Astrocyte of the cerebellum (primary cell): ENCODE measurements at regions not wholly inside any gene's neighbourhood (a gene's known extent, or its start where the extent isn't known, plus 50 kb on each side); places are given as distances from the start of the nearest gene placed in this dataset.
"Not testable (repeated sequence)": the region's sequence is repeated elsewhere in the genome, so short reads cannot be mapped to it uniquely, and the experiment has no call there.

Experiments
- DNase-seq: peaks from one replicate; pipeline ENCODE4 v3.0.0-alpha.2; 2011; ENCODE audit warnings: low read depth
- H3K4me3 ChIP-seq: 2 replicates; pipeline ENCODE4 v1.5.1; 2011; ENCODE audit warnings: mild to moderate bottlenecking, low read depth, low read length, moderate library complexity
- CTCF ChIP-seq: IDR thresholded peaks from 2 replicates; pipeline ENCODE4 v1.5.1; 2012; ENCODE audit warnings: low read length, low read depth, moderate library complexity, mild to moderate bottlenecking; ENCODE audit errors: missing control alignments
- in situ Hi-C: cut with HindIII; loops from 2 replicates; pipeline ENCODE4 v1.10.0; 2017; ENCODE audit warnings: low sequenced_read_pairs

- no peak overlapping the region for H3K4me3 ChIP-seq
- in situ Hi-C loops, result no loop called here
- TF ChIP-seq CTCF, result no peak
- no peak for DNase-seq
These were observed 99.1 kb upstream of the PPP1R26 start for GRCh38 chr9:135380311-135380960.

DNA sequence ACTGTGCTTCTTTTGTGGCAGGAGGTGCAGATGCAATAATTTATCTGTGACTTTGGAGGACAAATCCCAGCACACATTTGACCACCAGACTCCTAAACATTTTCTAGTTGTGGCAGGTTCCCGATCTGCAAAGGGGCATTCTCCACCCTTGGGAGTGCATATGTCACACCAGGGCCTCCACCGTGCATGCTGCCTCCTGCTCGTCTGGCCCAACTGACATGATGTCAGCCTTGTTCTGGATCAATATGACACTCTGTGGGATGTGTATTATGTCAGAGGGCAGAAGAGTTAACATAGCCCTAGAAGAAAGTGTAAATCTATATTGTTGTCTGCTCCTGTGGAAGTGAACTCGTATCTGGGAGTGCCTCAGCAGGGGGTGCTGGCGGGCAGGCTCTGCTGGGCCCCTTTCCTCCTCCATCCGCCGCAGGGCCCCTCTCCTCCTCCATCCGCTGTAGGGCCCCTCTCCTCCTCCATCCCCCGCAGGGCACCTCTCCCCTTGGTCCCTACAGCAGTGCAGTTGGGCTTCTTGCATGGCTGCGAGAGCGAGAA lies 97.7 kb upstream of the PPP1R26 start:
- no peak overlapping the region for H3K4me3 ChIP-seq
- no peak for TF ChIP-seq CTCF
- in situ Hi-C loops, result no loop called here
- DNase-seq, result no peak

DNA sequence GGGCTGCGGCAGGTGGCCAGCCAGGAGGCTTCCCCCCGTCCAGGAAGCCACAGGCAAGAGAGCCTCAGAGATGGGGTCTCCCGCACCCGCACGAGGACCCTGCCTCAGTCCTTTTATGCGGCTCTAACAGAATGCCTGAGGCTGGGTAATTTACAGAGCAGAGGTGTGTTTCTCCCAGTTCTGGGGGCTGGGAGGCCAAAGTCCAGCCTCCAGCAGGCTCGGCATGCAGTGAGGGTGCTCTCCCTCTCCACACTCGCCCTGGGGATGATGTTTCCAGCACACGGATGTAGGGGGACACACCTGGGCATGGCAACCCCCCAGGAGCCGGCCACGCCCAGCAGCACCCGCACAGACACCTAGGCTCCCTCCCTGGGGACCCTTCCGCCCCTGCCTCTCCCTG lies 95.4 kb upstream of the PPP1R26 start:
- no peak for DNase-seq
- no peak overlapping the region for H3K4me3 ChIP-seq
- in situ Hi-C loops, result no loop called here
- no peak for TF ChIP-seq CTCF

GRCh38 chr9:135384815-135385405 lies 94.7 kb upstream of the PPP1R26 start:
- DNase-seq, in situ Hi-C loops, H3K4me3 ChIP-seq: not testable (repeated sequence)

DNA sequence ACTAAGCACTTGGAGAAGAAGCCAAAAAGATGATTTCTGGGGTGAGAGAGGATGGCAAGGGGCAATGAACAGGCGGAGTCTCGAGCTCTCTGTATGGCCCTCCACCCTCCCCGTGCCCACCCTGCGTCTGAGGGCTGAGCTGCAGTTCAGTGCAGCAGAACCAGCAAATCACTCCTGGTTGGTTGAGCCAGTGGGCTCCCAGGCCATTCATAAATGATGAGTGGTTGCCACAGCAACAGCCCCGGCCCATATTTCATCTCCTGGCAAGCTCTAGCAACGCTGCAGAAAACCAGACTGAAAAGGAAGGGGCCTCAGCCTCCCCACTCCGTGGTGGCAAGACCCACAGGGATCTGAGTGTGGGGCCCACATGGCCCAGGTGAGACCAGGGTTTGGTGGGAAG lies 93.8 kb upstream of the PPP1R26 start:
- no peak for TF ChIP-seq CTCF
- in situ Hi-C loops, result no loop called here
- no peak overlapping the region for H3K4me3 ChIP-seq
- no peak for DNase-seq

DNA sequence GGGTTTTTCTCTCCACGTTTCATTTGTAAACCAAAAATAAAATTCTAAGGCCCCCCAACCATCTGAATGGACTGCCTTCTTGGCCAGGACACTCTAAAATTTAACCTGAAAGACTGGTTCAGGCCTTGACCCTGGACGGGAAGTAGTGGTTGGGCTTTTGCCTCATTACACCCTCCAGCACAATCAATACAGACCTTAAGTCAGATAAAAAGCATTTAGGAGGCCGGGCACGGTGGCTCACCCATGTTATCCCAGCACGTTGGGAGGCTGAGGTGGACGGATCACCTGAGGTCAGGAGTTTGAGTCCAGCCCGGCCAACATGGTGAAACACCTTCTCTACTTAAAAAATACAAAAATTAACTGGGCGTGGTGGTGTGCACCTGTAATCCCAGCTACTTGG lies 91.6 kb upstream of the PPP1R26 start:
- H3K4me3 ChIP-seq, result no peak overlapping the region
- TF ChIP-seq CTCF, result no peak
- DNase-seq, result no peak
- in situ Hi-C loops, result no loop called here

DNA sequence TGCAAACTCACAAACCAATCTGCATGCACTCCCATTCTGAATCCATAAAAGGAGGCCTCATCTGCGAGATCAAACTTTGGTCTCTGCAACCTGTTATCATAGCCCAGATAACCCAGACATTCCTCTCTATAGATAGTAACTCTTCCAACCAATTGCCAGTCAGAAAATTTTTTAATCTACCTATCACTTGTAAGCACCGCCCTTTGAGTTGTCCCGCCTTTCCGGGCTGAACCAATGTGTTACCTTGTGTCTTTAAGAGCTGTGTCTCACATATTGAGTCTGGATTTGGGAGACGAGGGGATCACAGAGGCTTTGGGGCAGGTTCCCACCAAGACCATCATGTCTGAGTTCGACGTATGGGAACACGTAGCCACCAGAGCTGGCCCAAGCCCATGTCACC lies 91.1 kb upstream of the PPP1R26 start:
- H3K4me3 ChIP-seq, result no peak overlapping the region
- no peak for DNase-seq
- no peak for TF ChIP-seq CTCF
- in situ Hi-C loops, result no loop called here
